ENCODE measurements at regions not wholly inside any gene's neighbourhood (a gene's known extent, or its start where the extent isn't known, plus 50 kb on each side); places are given as distances from the start of the nearest gene placed in this dataset.
A peak's percentile ranks its signal among the peaks of the same experiment; 100 is the strongest.

- TF ChIP-seq HOMEZ (CRISPR knock-in tag; IDR thresholded peaks at IDR 0.05) (no peak), TAF15 (IDR thresholded peaks at IDR 0.05; ENCODE audit: low read depth, low read length) (no peak), CGGBP1 (CRISPR knock-in tag; IDR thresholded peaks at IDR 0.05) (no peak), SLC30A9 (CRISPR knock-in tag; IDR thresholded peaks at IDR 0.05) (no peak), BCLAF1 (IDR thresholded peaks at IDR 0.05; ENCODE audit: borderline replicate concordance in 1 of 2, control insufficient read depth in 1 of 2, low read depth in 2 of 2, low read length in 1 of 2) (no peak), ZBTB2 (IDR thresholded peaks at IDR 0.05) (no peak; the same call in 1 of the 2 replicates), NFRKB (IDR thresholded peaks at IDR 0.05; ENCODE audit: low read depth) (0 out of 2 replicates have a peak, but pooled peaks have one; percentile 83), HBP1 (CRISPR knock-in tag; IDR thresholded peaks at IDR 0.05) (no peak), AFF4 (CRISPR knock-in tag; IDR thresholded peaks at IDR 0.05) (no peak), ZNF253 (CRISPR knock-in tag; conservative IDR thresholded peaks at IDR 0.05) (no peak), RUNX1 (IDR thresholded peaks at IDR 0.05; ENCODE audit: low read depth) (no peak), KDM5B (IDR thresholded peaks at IDR 0.05; ENCODE audit: insufficient replicate concordance, low read depth, low read length) (no peak), ZKSCAN3 (CRISPR knock-in tag; IDR thresholded peaks at IDR 0.05) (no peak), ZNF165 (CRISPR knock-in tag; IDR thresholded peaks at IDR 0.05; ENCODE audit: borderline replicate concordance) (no peak), POLR3A (IDR thresholded peaks at IDR 0.05; ENCODE audit: borderline replicate concordance, extremely low read depth, insufficient read depth, insufficient read length) (no peak)
Measured at GRCh38 chr5:142472306-142472951, 147.6 kb upstream of the SPRY4 start (continued).

Measured in K562 (cell line).